Sigmoid colon (tissue), 6 donors: ENCODE measurements at regions not wholly inside any gene's neighbourhood (a gene's known extent, or its start where the extent isn't known, plus 50 kb on each side); places are given as distances from the start of the nearest gene placed in this dataset.

Experiments used
- DNase-seq: peaks from one replicate; pipeline ENCODE4 v3.0.0-alpha.2; 2019
- H3K27ac ChIP-seq, 4 donors: fragments of 200-600 bp; sonication (generic); one replicate each; pipeline ENCODE4 v1.5.1; 2016 to 2019; ENCODE audit warnings: mild to moderate bottlenecking in 1 of 4
- H3K27me3 ChIP-seq, 3 donors: fragments of 200-600 bp; sonication (generic); one replicate each; pipeline ENCODE4 v1.5.1; 2019; ENCODE audit warnings: mild to moderate bottlenecking in 1 of 3
- H3K36me3 ChIP-seq, 4 donors: fragments of 200-600 bp; sonication (generic); one replicate each; pipeline ENCODE4 v1.5.1; 2016 to 2019
- H3K4me1 ChIP-seq, 4 donors: fragments of 200-600 bp; sonication (generic); one replicate each; pipeline ENCODE4 v1.5.1; 2017 to 2019
- H3K4me3 ChIP-seq, 4 donors: fragments of 200-600 bp; sonication (generic); one replicate each; pipeline ENCODE4 v1.5.1; 2017 to 2019; ENCODE audit warnings: mild to moderate bottlenecking in 2 of 4, moderate library complexity in 1 of 4
- H3K9me3 ChIP-seq, 4 donors: fragments of 200-600 bp in 3 of 4; sonication (generic) in 3 of 4; one replicate each; pipeline versions ENCODE4 v1.5.1 to v1.6.1; 2013 to 2019
- CTCF ChIP-seq, 4 experiments: fragments of 450-650 bp in 3 of 4; fragments of 200-600 bp in 1 of 4; IDR thresholded peaks; one replicate each; pipeline ENCODE4 v1.5.1; 2016 to 2019; ENCODE audit warnings: antibody characterized with exemption in 4 of 4, mild to moderate bottlenecking in 3 of 4, moderate library complexity in 2 of 4
- EP300 ChIP-seq, 4 donors: sonication (generic); formaldehyde crosslinking; IDR thresholded peaks; one replicate each; pipeline ENCODE4 v1.6.1; 2017; ENCODE audit warnings: antibody characterized with exemption in 4 of 4
- POLR2A ChIP-seq, 2 donors: fragments of 450-650 bp; IDR thresholded peaks; one replicate each; pipeline ENCODE4 v1.6.1; 2016; ENCODE audit warnings: antibody characterized with exemption in 2 of 2, mild to moderate bottlenecking in 2 of 2, moderate library complexity in 2 of 2
- POLR2AphosphoS5 ChIP-seq, 4 donors: sonication (generic); formaldehyde crosslinking; IDR thresholded peaks; one replicate each; pipeline ENCODE4 v1.6.1; 2017; ENCODE audit warnings: antibody characterized with exemption in 4 of 4
- WGBS, 2 donors: extraction: QIAGEN DNeasy Blood & Tissue Kit; methylation state at CpG; one replicate each; pipeline ENCODE4 v1.1.7; 2013; 5-methylcytosine and 5-hydroxymethylcytosine counted together
- intact Hi-C: fragments of 100-400 bp; cut with DNase I; formaldehyde crosslinking; loops from one replicate; pipeline ENCODE4 v1.15.1; 2023
- donor health status: healthy with polysubstance abuse.
- donor health status: healthy.

GRCh38 chr2:10190737-10191532 is 68.4 kb downstream of the RRM2 start:
- intact Hi-C loops: no loop called here
- TF ChIP-seq CTCF (IDR thresholded peaks at IDR 0.05): no peak
- no peak for TF ChIP-seq EP300 (IDR thresholded peaks at IDR 0.05)
- no peak for TF ChIP-seq POLR2AphosphoS5 (IDR thresholded peaks at IDR 0.05)
- no peak for TF ChIP-seq POLR2A (IDR thresholded peaks at IDR 0.05)
- Histone ChIP-seq H3K27ac (no peak overlapping the region), H3K9me3 (no peaks in the 10 kb centered on the region), H3K27me3 (no peaks in the 10 kb centered on the region), H3K4me1 (peaks cover 0 to under 1% (median 0%) of the 10 kb centered on the region in 4 donors), H3K36me3 (no peaks in the 10 kb centered on the region), H3K4me3 (no peak overlapping the region)
- 82 to 91% methylated on average over 10 of the region's 10 CpGs for WGBS, 2 donors
- no peak for DNase-seq

GRCh38 chr2:10191554-10191953 is 69.0 kb downstream of the RRM2 start:
- DNase-seq: no peak
- 96 to 98% methylated on average over 14 of the region's 14 CpGs for WGBS, 2 donors
- H3K27ac ChIP-seq: no peak overlapping the region
- H3K27me3 ChIP-seq: no peaks in the 10 kb centered on the region
- TF ChIP-seq EP300 (IDR thresholded peaks at IDR 0.05) (no peak), POLR2AphosphoS5 (IDR thresholded peaks at IDR 0.05) (no peak)
- H3K36me3 ChIP-seq: no peaks in the 10 kb centered on the region
- H3K4me3 ChIP-seq: no peak overlapping the region
- intact Hi-C loops: no loop called here
- H3K4me1 ChIP-seq: peaks cover 0 to 7% (median 3%) of the 10 kb centered on the region in 4 donors
- no peaks in the 10 kb centered on the region for H3K9me3 ChIP-seq

- Histone ChIP-seq H3K9me3 (no peaks in the 10 kb centered on the region), H3K27ac (no peak overlapping the region), H3K27me3 (no peaks in the 10 kb centered on the region), H3K4me1 (peaks cover 0 to 9% (median 5%) of the 10 kb centered on the region in 4 donors), H3K4me3 (no peak overlapping the region), H3K36me3 (no peaks in the 10 kb centered on the region)
- DNase-seq: no peak
- TF ChIP-seq POLR2AphosphoS5 (IDR thresholded peaks at IDR 0.05) (no peak), POLR2A (IDR thresholded peaks at IDR 0.05) (no peak), EP300 (IDR thresholded peaks at IDR 0.05) (no peak), CTCF (IDR thresholded peaks at IDR 0.05) (no peak)
- intact Hi-C loops: no loop called here
- 91 to 95% methylated on average over 10 of the region's 10 CpGs for WGBS, 2 donors
These were observed 70.0 kb downstream of the RRM2 start for GRCh38 chr2:10192392-10193015.

- no peaks in the 10 kb centered on the region for H3K27me3 ChIP-seq
- H3K27ac ChIP-seq: no peak overlapping the region
- H3K4me3 ChIP-seq: no peak overlapping the region
- intact Hi-C loops: no loop called here
- TF ChIP-seq CTCF (IDR thresholded peaks at IDR 0.05): no peak
- TF ChIP-seq EP300 (IDR thresholded peaks at IDR 0.05): no peak
- no peak for DNase-seq
- peaks cover 0 to 9% (median 5%) of the 10 kb centered on the region in 4 donors for H3K4me1 ChIP-seq
- H3K36me3 ChIP-seq: no peaks in the 10 kb centered on the region
- 87 to 93% methylated on average over 17 of the region's 17 CpGs for WGBS, 2 donors
- no peaks in the 10 kb centered on the region for H3K9me3 ChIP-seq
These were observed 70.8 kb downstream of the RRM2 start for GRCh38 chr2:10193276-10193795.
